Right ventricle myocardium superior (tissue), 1 donor: ENCODE measurements at regions not wholly inside any gene's neighbourhood (a gene's known extent, or its start where the extent isn't known, plus 50 kb on each side); places are given as distances from the start of the nearest gene placed in this dataset.
"Not testable (repeated sequence)": the region's sequence is repeated elsewhere in the genome, so short reads cannot be mapped to it uniquely, and the experiment has no call there.

Source experiments
- ATAC-seq: fragments of 200-7000 bp; cut with Tn5 transposase; one replicate; pipeline ENCODE4 v1.9.1; 2020; ENCODE audit warnings: mild to moderate bottlenecking; ENCODE audit not compliant: poor library complexity
- DNase-seq: peaks from one replicate; pipeline ENCODE4 v3.0.0-alpha.2; 2020
- intact Hi-C: fragments of 100-400 bp; cut with DNase I; formaldehyde crosslinking; loops from one replicate; pipeline ENCODE4 v1.11.2; 2022
- donor health status: DM: no; HTN: yes; CAD: no; lungs with severe emphysema.

GRCh38 chr16:86833136-86833535 lies 254.8 kb downstream of the FOXL1 start:
- no peak for ATAC-seq
- intact Hi-C loops, result loop anchor here (10.0 kb wide), 1 partner anchor 258 kb away; the partner anchor contains the start of gene FOXL1
- DNase-seq, result peak; percentile 43

- intact Hi-C loops, result loop anchor here (10.0 kb wide), 1 partner anchor 260 kb away; the partner anchor contains the start of gene FOXL1
- ATAC-seq (no peak), DNase-seq (no peak)
These were observed 256.2 kb downstream of the FOXL1 start for GRCh38 chr16:86834451-86835035.

GRCh38 chr16:86835982-86836381 lies 257.6 kb downstream of the FOXL1 start:
- ATAC-seq (no peak), DNase-seq (no peak)
- intact Hi-C loops, result loop anchor here (10.0 kb wide), 1 partner anchor 261 kb away; the partner anchor contains the start of gene FOXL1

GRCh38 chr16:86836503-86837129 lies 258.3 kb downstream of the FOXL1 start:
- intact Hi-C loops, result loop anchor here (10.0 kb wide), 1 partner anchor 262 kb away; the partner anchor contains the start of gene FOXL1
- no peak for ATAC-seq
- no peak for DNase-seq

GRCh38 chr16:86843812-86844211 lies 265.5 kb downstream of the FOXL1 start:
- no peak for ATAC-seq
- intact Hi-C loops, result no loop called here
- DNase-seq, result no peak

GRCh38 chr16:86844695-86845094 lies 266.3 kb downstream of the FOXL1 start:
- intact Hi-C loops, result no loop called here
- DNase-seq, result no peak

GRCh38 chr16:86846136-86846535 lies 267.8 kb downstream of the FOXL1 start:
- ATAC-seq, result no peak
- DNase-seq, result no peak
- intact Hi-C loops, result no loop called here

More at GRCh38 chr16:86844695-86845094, 266.3 kb downstream of the FOXL1 start:
- no peak for ATAC-seq

- intact Hi-C loops, result no loop called here
- DNase-seq (no peak), ATAC-seq (no peak)
These were observed 270.5 kb downstream of the FOXL1 start for GRCh38 chr16:86848821-86849220.

- no peak for ATAC-seq
- DNase-seq, result no peak
- intact Hi-C loops, result no loop called here
These were observed 272.3 kb downstream of the FOXL1 start for GRCh38 chr16:86850670-86851069.

GRCh38 chr16:86852135-86852534 lies 273.8 kb downstream of the FOXL1 start:
- no peak for ATAC-seq
- intact Hi-C loops, result no loop called here
- DNase-seq, result no peak

GRCh38 chr16:86854058-86854621 lies 275.8 kb downstream of the FOXL1 start:
- ATAC-seq (no peak), DNase-seq (no peak)
- intact Hi-C loops, result no loop called here

- DNase-seq (no peak), ATAC-seq (no peak)
- intact Hi-C loops, result no loop called here
These were observed 276.4 kb downstream of the FOXL1 start for GRCh38 chr16:86854626-86855294.

- ATAC-seq, result no peak
- intact Hi-C loops, result no loop called here
- no peak for DNase-seq
These were observed 278.7 kb downstream of the FOXL1 start for GRCh38 chr16:86856946-86857586.

GRCh38 chr16:86857807-86858206 lies 279.5 kb downstream of the FOXL1 start:
- ATAC-seq (no peak), DNase-seq (no peak)
- intact Hi-C loops, result no loop called here

- ATAC-seq (no peak), DNase-seq (no peak)
- intact Hi-C loops, result no loop called here
These were observed 280.2 kb downstream of the FOXL1 start for GRCh38 chr16:86858501-86858900.

GRCh38 chr16:86861270-86861858 lies 283.0 kb downstream of the FOXL1 start:
- not testable (repeated sequence) for ATAC-seq, DNase-seq
- intact Hi-C loops, result loop anchor here (10.0 kb wide), 2 partner anchors 123 to 183 kb away; no protein-coding TSS in a partner anchor

GRCh38 chr16:86862595-86863280 lies 284.4 kb downstream of the FOXL1 start:
- ATAC-seq (no peak), DNase-seq (no peak)
- intact Hi-C loops, result loop anchor here (10.0 kb wide), 2 partner anchors 122 to 182 kb away; no protein-coding TSS in a partner anchor

GRCh38 chr16:86863609-86864008 lies 285.3 kb downstream of the FOXL1 start:
- intact Hi-C loops, result loop anchor here (10.0 kb wide), 2 partner anchors 121 to 181 kb away; no protein-coding TSS in a partner anchor
- ATAC-seq (no peak), DNase-seq (no peak)
